ENCODE measurements at regions not wholly inside any gene's neighbourhood (a gene's known extent, or its start where the extent isn't known, plus 50 kb on each side); places are given as distances from the start of the nearest gene placed in this dataset.

GRCh38 chr11:70578371-70578770, 180.0 kb downstream of the CTTN start:
- ATAC-seq, result no peak
- intact Hi-C loops (cut with DNase I, micrococcal nuclease), result no loop called here

DNA sequence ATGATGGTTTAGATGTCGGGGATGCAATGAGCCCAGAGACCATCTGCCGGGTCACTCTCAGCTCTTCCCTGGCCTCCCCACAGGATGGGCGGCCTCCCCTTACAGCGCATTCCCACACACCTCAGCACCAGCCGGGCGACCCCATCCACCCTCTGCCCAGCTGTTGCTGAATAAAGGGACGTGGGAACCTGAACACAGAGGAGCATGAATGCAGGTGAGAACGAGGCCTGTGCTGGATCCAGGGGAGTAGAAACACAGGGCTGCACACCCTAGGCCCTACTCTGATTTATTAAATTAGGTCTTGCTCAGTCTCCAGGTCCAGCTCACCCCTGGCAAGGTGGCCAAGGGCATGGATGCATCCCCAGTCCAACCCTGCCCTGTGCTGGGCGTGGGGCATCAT, 180.5 kb downstream of the CTTN start:
- H3K9me3 ChIP-seq, result no peaks in the 10 kb centered on the region
- DNase-seq (peak in 1 of 3 donors; percentile 2), ATAC-seq (no peak)
- intact Hi-C loops (cut with DNase I, micrococcal nuclease), result no loop called here
- H3K4me1 ChIP-seq (ENCODE audit: low read depth), result no peaks in the 10 kb centered on the region
- no peaks in the 10 kb centered on the region for H3K36me3 ChIP-seq (ENCODE audit: low read depth)
- no peak overlapping the region for H3K4me3 ChIP-seq
- TF ChIP-seq CTCF (IDR thresholded peaks at IDR 0.05), result no peak

More at GRCh38 chr11:70578371-70578770, 180.0 kb downstream of the CTTN start:
- no peak overlapping the region for H3K4me3 ChIP-seq
- H3K9me3 ChIP-seq, result no peaks in the 10 kb centered on the region
- H3K36me3 ChIP-seq (ENCODE audit: low read depth), result no peaks in the 10 kb centered on the region
- no peak for TF ChIP-seq CTCF (IDR thresholded peaks at IDR 0.05)
- H3K4me1 ChIP-seq (ENCODE audit: low read depth), result no peaks in the 10 kb centered on the region
- DNase-seq, result peak in 1 of 3 donors; percentile 8

GRCh38 chr11:70579316-70579955, 181.1 kb downstream of the CTTN start:
- Histone ChIP-seq H3K4me3 (no peak overlapping the region), H3K4me1 (ENCODE audit: low read depth) (no peaks in the 10 kb centered on the region), H3K9me3 (no peaks in the 10 kb centered on the region), H3K36me3 (ENCODE audit: low read depth) (no peaks in the 10 kb centered on the region)
- no peak for TF ChIP-seq CTCF (IDR thresholded peaks at IDR 0.05)
- intact Hi-C loops (cut with DNase I, micrococcal nuclease), result no loop called here
- ATAC-seq, result no peak
- peak in 1 of 3 donors; percentile 13 for DNase-seq

DNA sequence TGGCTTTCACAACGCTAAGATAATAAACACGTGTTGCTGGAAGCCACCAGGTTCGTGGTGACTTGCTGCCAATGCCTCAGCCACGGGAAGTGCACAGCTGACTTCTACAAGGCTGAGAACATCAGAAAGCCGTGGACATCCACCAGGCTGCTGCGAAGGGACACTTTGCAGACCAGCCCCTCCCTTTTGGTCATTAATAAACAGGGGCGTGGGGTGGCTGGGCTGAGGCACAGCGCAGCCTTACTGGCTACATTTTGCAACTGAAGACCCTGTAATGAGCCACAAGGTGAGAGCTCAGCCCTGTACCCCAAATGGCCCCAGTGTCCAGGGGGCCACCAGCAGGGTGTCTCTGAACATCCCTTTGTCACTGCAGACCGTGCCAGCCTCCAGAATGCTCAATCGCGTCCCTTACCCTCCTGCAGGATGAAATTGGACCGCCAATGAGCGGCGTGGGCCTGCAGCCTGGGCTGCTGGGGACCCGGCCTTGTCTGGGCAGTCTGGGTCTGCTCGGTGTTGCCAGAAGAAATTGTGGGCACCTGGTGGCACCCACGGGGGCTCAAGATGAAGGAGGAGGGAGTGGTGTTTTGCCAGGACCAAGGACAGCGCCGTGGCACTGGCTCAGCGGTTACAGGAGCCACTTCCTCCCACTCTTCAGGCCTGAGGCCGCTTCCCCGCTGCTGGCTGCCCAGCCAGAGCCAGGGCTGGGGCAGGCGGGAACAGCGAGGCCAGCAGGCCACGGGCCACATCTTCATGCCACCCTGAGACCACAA, 181.9 kb downstream of the CTTN start:
- DNase-seq, result peak in 1 of 3 donors; percentile 14
- intact Hi-C loops (cut with DNase I, micrococcal nuclease), result no loop called here
- H3K36me3 ChIP-seq (ENCODE audit: low read depth), result no peaks in the 10 kb centered on the region

More for the DNA sequence above, 181.9 kb downstream of the CTTN start:
- TF ChIP-seq CTCF (IDR thresholded peaks at IDR 0.05), result no peak
- no peak overlapping the region for H3K4me3 ChIP-seq
- H3K4me1 ChIP-seq (ENCODE audit: low read depth), result no peaks in the 10 kb centered on the region
- no peak for ATAC-seq
- H3K9me3 ChIP-seq, result no peaks in the 10 kb centered on the region

Measured in mucosa of descending colon (tissue), 3 donors.